ENCODE measurements at regions not wholly inside any gene's neighbourhood (a gene's known extent, or its start where the extent isn't known, plus 50 kb on each side); places are given as distances from the start of the nearest gene placed in this dataset.
"Not testable (repeated sequence)": the region's sequence is repeated elsewhere in the genome, so short reads cannot be mapped to it uniquely, and the experiment has no call there.

DNA sequence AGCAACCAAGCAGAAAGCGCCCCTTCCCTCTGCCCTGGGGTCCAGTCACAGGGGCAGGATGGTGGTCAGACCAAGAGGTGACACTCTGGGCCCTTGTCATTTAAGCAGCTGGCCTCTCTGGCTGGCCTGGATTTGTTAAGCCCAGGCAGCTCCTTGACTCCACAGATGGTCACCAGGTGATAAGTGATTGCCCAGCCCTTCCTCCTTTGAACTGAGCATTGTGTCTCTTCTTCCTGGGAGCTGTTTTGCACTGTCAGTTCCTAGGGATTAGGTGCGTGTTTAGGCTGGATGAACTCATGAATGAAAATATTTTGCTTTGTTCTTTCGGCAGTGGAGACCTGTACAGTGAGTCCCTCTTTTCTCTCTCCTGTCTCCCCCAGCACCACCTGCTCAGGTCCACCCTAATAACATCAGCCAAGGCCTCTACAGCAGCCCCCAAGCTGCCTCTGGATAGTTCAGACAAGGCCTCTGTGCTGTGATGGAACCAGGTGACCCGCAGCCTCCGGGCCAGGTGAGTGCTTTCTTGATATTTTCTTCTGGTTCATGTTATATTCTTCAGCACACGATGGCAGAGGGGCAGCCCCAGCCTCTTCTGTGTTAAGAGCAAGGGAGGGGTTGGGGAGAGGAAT lies 139.7 kb upstream of the PITX1 start:
- POLR2A ChIA-PET: no interaction called here
- CTCF ChIA-PET: interaction anchor here (1.0 to 2.1 kb wide), 2 partner anchors 10 to 18 kb away, joined by 3 to 7 read pairs; no protein-coding TSS in a partner anchor

DNA sequence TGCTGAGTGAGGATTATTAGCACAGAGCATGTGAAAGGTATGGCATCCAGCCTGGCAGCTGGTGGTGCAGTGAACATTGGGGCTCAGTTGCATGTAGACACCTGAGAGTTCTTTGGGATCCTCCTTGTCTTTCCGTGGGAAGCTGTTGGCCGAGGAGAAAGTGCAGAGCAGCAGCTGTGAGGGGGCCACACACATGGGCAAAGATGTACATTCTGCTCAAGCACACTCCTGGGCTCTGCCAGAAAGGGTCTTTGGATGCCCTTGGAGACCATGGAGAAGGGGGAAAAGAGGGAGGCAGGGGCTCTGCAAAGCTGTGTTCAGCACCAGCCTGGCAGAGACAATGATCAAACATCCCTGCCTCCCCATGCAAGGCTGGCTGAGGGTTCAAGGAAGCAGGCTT lies 138.7 kb upstream of the PITX1 start:
- TF ChIP-seq, protein P1, sequence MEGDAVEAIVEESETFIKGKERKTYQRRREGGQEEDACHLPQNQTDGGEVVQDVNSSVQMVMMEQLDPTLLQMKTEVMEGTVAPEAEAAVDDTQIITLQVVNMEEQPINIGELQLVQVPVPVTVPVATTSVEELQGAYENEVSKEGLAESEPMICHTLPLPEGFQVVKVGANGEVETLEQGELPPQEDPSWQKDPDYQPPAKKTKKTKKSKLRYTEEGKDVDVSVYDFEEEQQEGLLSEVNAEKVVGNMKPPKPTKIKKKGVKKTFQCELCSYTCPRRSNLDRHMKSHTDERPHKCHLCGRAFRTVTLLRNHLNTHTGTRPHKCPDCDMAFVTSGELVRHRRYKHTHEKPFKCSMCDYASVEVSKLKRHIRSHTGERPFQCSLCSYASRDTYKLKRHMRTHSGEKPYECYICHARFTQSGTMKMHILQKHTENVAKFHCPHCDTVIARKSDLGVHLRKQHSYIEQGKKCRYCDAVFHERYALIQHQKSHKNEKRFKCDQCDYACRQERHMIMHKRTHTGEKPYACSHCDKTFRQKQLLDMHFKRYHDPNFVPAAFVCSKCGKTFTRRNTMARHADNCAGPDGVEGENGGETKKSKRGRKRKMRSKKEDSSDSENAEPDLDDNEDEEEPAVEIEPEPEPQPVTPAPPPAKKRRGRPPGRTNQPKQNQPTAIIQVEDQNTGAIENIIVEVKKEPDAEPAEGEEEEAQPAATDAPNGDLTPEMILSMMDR (IDR thresholded peaks at IDR 0.05; ENCODE audit: control extremely low read depth, extremely low read depth, low read depth, missing control alignments): no peak
- POLR2A ChIA-PET: no interaction called here
- no peak for DNase-seq (ENCODE audit: extremely low spot score)
- CTCF ChIA-PET: interaction anchor here (2.1 kb wide), 1 partner anchor 19 kb away, joined by 7 read pairs; no protein-coding TSS in a partner anchor

More for the DNA sequence above, 139.7 kb upstream of the PITX1 start:
- no peak for DNase-seq (ENCODE audit: extremely low spot score)
- TF ChIP-seq, protein P1 (IDR thresholded peaks at IDR 0.05; ENCODE audit: control extremely low read depth, extremely low read depth, low read depth, missing control alignments): no peak

DNA sequence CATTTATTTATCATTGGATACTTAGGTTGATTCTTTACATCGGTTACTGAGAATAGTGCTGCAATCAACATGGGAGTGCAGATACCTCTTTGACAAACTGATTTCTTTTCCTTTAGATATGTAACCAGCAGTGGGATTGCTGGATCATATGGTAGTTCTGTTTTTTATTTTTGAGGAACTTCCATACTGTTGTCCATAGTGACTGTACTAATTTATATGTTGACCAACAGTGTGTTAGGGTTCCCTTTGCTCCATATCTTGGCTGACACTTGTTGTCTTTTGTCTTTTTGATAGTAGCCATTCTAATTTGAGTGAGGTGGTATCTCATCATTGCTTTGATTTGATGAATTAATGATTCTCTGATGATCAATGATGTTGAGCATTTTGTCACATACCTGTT lies 137.3 kb upstream of the PITX1 start:
- TF ChIP-seq, protein P1 (IDR thresholded peaks at IDR 0.05; ENCODE audit: control extremely low read depth, extremely low read depth, low read depth, missing control alignments): no peak
- CTCF ChIA-PET: no interaction called here
- POLR2A ChIA-PET: no interaction called here
- DNase-seq (ENCODE audit: extremely low spot score): no peak

DNA sequence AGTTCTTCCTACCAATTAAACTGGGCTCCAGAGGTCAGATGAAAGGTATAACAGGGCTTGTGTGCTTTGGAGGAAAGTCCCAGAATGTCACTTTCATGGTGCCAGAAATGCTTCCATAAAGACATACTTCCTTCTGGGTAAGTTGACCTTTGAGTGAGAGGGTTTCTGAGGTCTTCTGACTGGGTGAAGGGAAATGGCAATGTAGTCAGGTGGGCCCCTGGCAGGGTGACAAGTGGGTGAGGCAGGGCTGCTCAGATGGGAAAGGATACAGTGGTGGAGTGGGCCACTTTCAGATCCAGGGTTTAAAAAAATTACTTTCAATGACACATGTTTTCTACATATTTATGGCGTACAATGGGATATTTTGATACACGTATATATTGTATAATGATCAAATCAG lies 136.5 kb upstream of the PITX1 start:
- ChIA-PET POLR2A (no interaction called here), CTCF (no interaction called here)
- DNase-seq (ENCODE audit: extremely low spot score): no peak
- TF ChIP-seq, protein P1 (IDR thresholded peaks at IDR 0.05; ENCODE audit: control extremely low read depth, extremely low read depth, low read depth, missing control alignments): no peak

DNA sequence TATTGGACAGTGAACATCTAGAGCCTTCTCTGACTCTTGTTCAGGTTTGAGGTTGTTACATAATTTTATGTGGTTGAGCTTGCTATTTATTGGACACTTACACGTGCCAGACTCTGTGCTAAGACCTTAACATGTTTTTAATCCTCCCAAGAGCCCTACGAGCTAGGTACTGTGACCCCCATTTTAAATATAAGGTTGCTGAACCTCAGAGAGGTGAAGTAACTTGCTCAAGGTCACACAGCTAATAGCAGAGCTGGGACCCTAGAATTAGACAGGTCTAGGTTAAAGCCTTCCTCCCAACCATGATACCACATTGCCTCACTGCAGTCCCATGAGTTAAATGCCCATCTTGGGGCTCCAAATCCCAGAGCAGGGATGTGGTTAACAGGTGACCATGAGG lies 135.7 kb upstream of the PITX1 start:
- TF ChIP-seq, protein P1 (IDR thresholded peaks at IDR 0.05; ENCODE audit: control extremely low read depth, extremely low read depth, low read depth, missing control alignments): no peak
- CTCF ChIA-PET: no interaction called here
- POLR2A ChIA-PET: no interaction called here
- DNase-seq (ENCODE audit: extremely low spot score): no peak

DNA sequence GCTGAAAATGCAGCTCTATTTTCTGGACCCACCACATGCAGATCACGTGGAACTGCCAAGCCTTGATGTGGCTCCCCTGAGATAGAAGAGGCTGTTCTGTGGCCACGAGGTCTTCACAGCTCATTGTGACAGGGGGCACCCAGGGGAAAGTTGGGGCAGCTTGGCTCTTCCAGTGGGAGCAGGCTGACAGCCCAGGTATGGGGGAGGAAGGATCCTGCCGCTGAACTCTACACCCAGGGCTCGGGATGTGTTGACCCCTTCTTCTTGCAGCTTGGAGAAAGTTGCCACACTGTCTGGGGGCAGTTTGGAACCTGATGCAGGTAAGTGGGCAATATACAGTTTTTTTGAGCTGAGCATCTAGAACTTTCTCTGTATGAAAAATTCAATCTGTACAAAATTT lies 133.6 kb upstream of the PITX1 start:
- DNase-seq (ENCODE audit: extremely low spot score): no peak
- TF ChIP-seq, protein P1 (IDR thresholded peaks at IDR 0.05; ENCODE audit: control extremely low read depth, extremely low read depth, low read depth, missing control alignments): no peak
- POLR2A ChIA-PET: no interaction called here
- CTCF ChIA-PET: interaction anchor here (1.1 to 1.8 kb wide), 4 partner anchors 11 to 18 kb away, joined by 3 to 5 read pairs (median 4); no protein-coding TSS in a partner anchor

DNA sequence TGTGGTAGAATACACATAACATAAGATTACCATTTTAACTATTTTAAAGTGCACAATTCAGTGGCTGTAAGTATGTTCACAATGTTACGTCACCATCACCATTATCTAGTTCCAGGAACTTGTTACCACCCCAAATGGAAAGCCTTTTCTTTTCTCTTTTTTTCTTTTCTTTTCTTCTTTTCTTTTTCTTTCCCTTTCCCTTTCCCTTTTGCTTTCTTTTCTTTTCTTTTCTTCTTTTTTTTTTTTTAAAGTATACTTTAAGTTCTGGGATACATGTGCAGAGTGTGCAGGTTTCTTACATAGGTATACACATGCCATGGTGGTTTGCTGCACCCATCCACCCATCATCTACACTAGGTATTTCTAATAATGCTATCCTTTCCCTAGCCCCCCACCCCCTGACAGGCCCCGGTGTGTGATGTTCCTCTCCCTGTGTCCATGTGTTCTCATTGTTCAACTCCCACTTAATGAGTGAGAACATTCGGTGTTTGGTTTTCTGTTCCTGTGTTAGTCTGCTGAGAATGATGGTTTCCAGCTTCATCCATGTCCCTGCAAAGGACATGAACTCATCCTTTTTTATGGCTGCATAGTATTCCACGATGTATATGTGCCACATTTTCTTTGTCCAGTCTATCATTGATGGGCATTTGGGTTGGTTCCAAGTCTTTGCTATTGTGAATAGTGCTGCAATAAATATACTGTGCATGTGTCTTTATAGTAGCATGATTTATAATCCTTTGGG lies 131.0 kb upstream of the PITX1 start:
- POLR2A ChIA-PET; DNase-seq (ENCODE audit: extremely low spot score); CTCF ChIA-PET: not testable (repeated sequence)

Measured in GM10248 (cell line).